Esophagus (tissue), 2 donors: ENCODE measurements at regions not wholly inside any gene's neighbourhood (a gene's known extent, or its start where the extent isn't known, plus 50 kb on each side); places are given as distances from the start of the nearest gene placed in this dataset.
"Not testable (repeated sequence)": the region's sequence is repeated elsewhere in the genome, so short reads cannot be mapped to it uniquely, and the experiment has no call there.

Experiments
- H3K27ac ChIP-seq, 2 donors: one replicate each; pipeline ENCODE4 v1.5.1; 2013; ENCODE audit warnings: low read depth in 2 of 2, mild to moderate bottlenecking in 2 of 2, inconsistent platforms in 1 of 2, low read length in 1 of 2, moderate library complexity in 1 of 2
- H3K27me3 ChIP-seq, 2 donors: one replicate each; pipeline ENCODE4 v1.6.1; 2013; ENCODE audit warnings: low read length in 2 of 2, control low read depth in 1 of 2, mild to moderate bottlenecking in 1 of 2; ENCODE audit not compliant: insufficient read depth in 2 of 2, control insufficient read depth in 1 of 2
- H3K36me3 ChIP-seq, 2 donors: one replicate each; pipeline ENCODE4 v1.6.1; 2013; ENCODE audit warnings: low read length in 1 of 2; ENCODE audit not compliant: control insufficient read depth in 2 of 2, insufficient read depth in 2 of 2
- H3K4me1 ChIP-seq, 2 donors: one replicate each; pipeline ENCODE4 v1.6.1; 2013; ENCODE audit warnings: low read length in 1 of 2; ENCODE audit not compliant: control insufficient read depth in 2 of 2, insufficient read depth in 2 of 2
- H3K4me3 ChIP-seq, 2 donors: one replicate each; pipeline ENCODE4 v1.5.1; 2013; ENCODE audit warnings: low read length in 2 of 2, mild to moderate bottlenecking in 2 of 2, low read depth in 1 of 2, moderate library complexity in 1 of 2
- H3K9me3 ChIP-seq, 2 donors: one replicate each; pipeline ENCODE4 v1.6.1; 2013; ENCODE audit warnings: mild to moderate bottlenecking in 2 of 2, low read depth in 1 of 2, low read length in 1 of 2, moderate library complexity in 1 of 2; ENCODE audit not compliant: control insufficient read depth in 2 of 2, insufficient read depth in 1 of 2
- WGBS, 2 donors: extraction: QIAGEN DNeasy Blood & Tissue Kit; methylation state at CpG; one replicate each; pipeline ENCODE4 v1.1.7; 2013; 5-methylcytosine and 5-hydroxymethylcytosine counted together
- donor health status: healthy with polysubstance abuse.
- donor health status: Bipolar disorder and iron deficiency.

GRCh38 chr2:44051593-44052347, 56.0 kb upstream of the LRPPRC start:
- H3K4me1 ChIP-seq: no peaks in the 10 kb centered on the region
- H3K27ac ChIP-seq: no peak overlapping the region
- H3K9me3 ChIP-seq: no peaks in the 10 kb centered on the region
- WGBS, 2 donors: 74 to 81% methylated on average over 7 of the region's 7 CpGs
- H3K4me3 ChIP-seq: no peak overlapping the region
- no peaks in the 10 kb centered on the region for H3K27me3 ChIP-seq
- H3K36me3 ChIP-seq: no peaks in the 10 kb centered on the region

- Histone ChIP-seq H3K27ac (no peak overlapping the region), H3K4me1 (no peaks in the 10 kb centered on the region), H3K36me3 (no peaks in the 10 kb centered on the region), H3K4me3 (no peak overlapping the region), H3K27me3 (no peaks in the 10 kb centered on the region), H3K9me3 (no peaks in the 10 kb centered on the region)
- 85 to 86% methylated on average over 8 of the region's 8 CpGs for WGBS, 2 donors
These were observed 56.8 kb upstream of the LRPPRC start for GRCh38 chr2:44052584-44052983.

- 67 to 69% methylated on average over 2 of the region's 2 CpGs for WGBS, 2 donors
- H3K36me3 ChIP-seq: no peaks in the 10 kb centered on the region
- no peaks in the 10 kb centered on the region for H3K27me3 ChIP-seq
- H3K4me3 ChIP-seq: no peak overlapping the region
- no peaks in the 10 kb centered on the region for H3K4me1 ChIP-seq
- H3K27ac ChIP-seq: no peak overlapping the region
- no peaks in the 10 kb centered on the region for H3K9me3 ChIP-seq
These were observed 57.3 kb upstream of the LRPPRC start for GRCh38 chr2:44053052-44053451.

DNA sequence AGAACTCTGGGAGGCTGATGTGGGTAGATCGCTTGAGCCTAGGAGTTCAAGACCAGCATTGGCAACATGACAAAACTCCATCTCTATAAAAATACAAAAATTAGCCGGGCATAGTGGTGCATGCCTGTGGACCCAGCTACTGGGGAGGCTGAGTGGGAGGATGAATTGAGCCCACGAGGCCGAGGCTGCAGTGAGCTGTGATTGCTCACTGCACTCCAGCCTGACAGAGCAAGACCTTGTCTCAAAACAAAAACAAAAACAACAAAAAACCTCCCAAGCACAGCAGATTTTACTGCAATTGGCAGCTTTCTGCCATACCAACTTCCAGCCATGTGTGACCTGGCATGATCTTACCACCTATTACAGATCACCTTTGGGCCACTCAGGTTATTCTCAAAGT, 57.7 kb upstream of the LRPPRC start:
- no peak overlapping the region for H3K27ac ChIP-seq
- H3K36me3 ChIP-seq: no peaks in the 10 kb centered on the region
- WGBS, 2 donors: 88% methylated on average over 4 of the region's 4 CpGs
- H3K4me1 ChIP-seq: no peaks in the 10 kb centered on the region
- no peak overlapping the region for H3K4me3 ChIP-seq
- no peaks in the 10 kb centered on the region for H3K9me3 ChIP-seq
- no peaks in the 10 kb centered on the region for H3K27me3 ChIP-seq

- H3K27me3 ChIP-seq: no peaks in the 10 kb centered on the region
- no peaks in the 10 kb centered on the region for H3K36me3 ChIP-seq
- H3K9me3 ChIP-seq: no peaks in the 10 kb centered on the region
- H3K4me3 ChIP-seq: no peak overlapping the region
- H3K4me1 ChIP-seq: no peaks in the 10 kb centered on the region
- no peak overlapping the region for H3K27ac ChIP-seq
- WGBS, 2 donors: 46 to 47% methylated on average over 2 of the region's 2 CpGs
These were observed 59.4 kb upstream of the LRPPRC start for GRCh38 chr2:44055229-44055628.

GRCh38 chr2:44055664-44056063, 59.9 kb upstream of the LRPPRC start:
- 89% methylated on average over 7 of the region's 7 CpGs for WGBS, 2 donors
- Histone ChIP-seq H3K27me3 (no peaks in the 10 kb centered on the region), H3K27ac (no peak overlapping the region), H3K36me3 (no peaks in the 10 kb centered on the region), H3K9me3 (no peaks in the 10 kb centered on the region), H3K4me1 (no peaks in the 10 kb centered on the region), H3K4me3 (no peak overlapping the region)

DNA sequence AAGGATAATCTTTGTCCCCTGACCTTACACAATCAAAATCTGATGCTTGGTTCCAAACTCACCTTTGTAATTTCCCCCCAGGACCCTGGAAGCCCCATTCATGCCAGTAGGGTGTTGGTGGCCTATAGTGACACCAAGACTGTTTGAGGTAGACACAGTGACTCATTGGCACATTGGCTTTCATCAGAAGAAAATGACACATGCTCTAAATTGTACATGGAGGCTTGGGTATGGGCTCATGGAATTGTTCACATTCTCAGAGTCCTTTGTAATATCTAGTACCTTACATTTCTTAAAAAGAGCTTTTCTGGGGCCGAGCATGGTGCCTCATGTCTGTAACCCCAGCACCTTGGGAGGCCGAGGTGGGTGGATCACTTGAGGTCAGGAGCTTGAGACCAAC, 61.2 kb upstream of the LRPPRC start:
- WGBS, 2 donors: 87 to 91% methylated on average over 2 of the region's 2 CpGs
- Histone ChIP-seq H3K27me3 (no peaks in the 10 kb centered on the region), H3K9me3 (no peaks in the 10 kb centered on the region), H3K27ac (no peak overlapping the region), H3K4me3 (no peak overlapping the region), H3K4me1 (no peaks in the 10 kb centered on the region), H3K36me3 (no peaks in the 10 kb centered on the region)

GRCh38 chr2:44060286-44060685, 64.5 kb upstream of the LRPPRC start:
- not testable (repeated sequence) for H3K27me3 ChIP-seq, H3K4me1 ChIP-seq, H3K4me3 ChIP-seq, H3K36me3 ChIP-seq, H3K9me3 ChIP-seq, H3K27ac ChIP-seq
- WGBS, 2 donors: 52 to 67% methylated on average over 1 of the region's 1 CpG

- H3K4me1 ChIP-seq: no peaks in the 10 kb centered on the region
- H3K36me3 ChIP-seq: no peaks in the 10 kb centered on the region
- H3K27ac ChIP-seq: no peak overlapping the region
- H3K27me3 ChIP-seq: no peaks in the 10 kb centered on the region
- no peak overlapping the region for H3K4me3 ChIP-seq
- H3K9me3 ChIP-seq: no peaks in the 10 kb centered on the region
- WGBS, 2 donors: 96% methylated on average over 1 of the region's 1 CpG
These were observed 65.2 kb upstream of the LRPPRC start for GRCh38 chr2:44060990-44061389.

- 90% methylated on average over 15 of the region's 15 CpGs for WGBS, 2 donors
- Histone ChIP-seq H3K4me1 (no peaks in the 10 kb centered on the region), H3K36me3 (no peaks in the 10 kb centered on the region), H3K9me3 (no peaks in the 10 kb centered on the region), H3K27me3 (no peaks in the 10 kb centered on the region), H3K4me3 (no peak overlapping the region), H3K27ac (no peak overlapping the region)
These were observed 65.7 kb upstream of the LRPPRC start for GRCh38 chr2:44061469-44061868.
